ENCODE measurements at regions not wholly inside any gene's neighbourhood (a gene's known extent, or its start where the extent isn't known, plus 50 kb on each side); places are given as distances from the start of the nearest gene placed in this dataset.

DNA sequence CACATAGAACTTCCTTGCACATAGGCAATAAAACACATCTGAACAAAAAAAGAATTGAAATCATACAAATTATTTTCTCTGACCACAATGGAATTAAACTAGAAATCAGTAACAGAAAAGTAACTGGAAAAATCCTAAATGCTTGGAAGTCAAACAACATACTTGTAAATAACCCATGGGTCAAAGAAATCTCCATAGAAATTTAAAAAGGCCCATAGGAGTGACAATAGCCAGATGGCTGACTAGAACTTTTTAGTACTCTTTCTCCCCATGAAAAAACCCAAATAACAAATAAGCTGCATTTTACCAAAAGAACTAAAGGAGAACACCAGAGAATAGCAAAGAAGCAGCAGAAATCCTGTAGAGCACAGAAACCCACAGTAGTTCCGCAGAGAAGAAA, 139.2 kb upstream of the COL3A1 start:
- Histone ChIP-seq H3K27me3 (ENCODE audit: control insufficient read depth, insufficient read depth, low read length) (no peaks in the 10 kb centered on the region), H3K4me3 (ENCODE audit: low read depth, low read length) (no peak overlapping the region), H3K36me3 (ENCODE audit: control insufficient read depth, insufficient read depth, low read length) (no peaks in the 10 kb centered on the region)
- no peak for DNase-seq (ENCODE audit: low read depth)
- POLR2A ChIA-PET = no interaction called here
- CTCF ChIA-PET = interaction anchor here (1.4 kb wide), 1 partner anchor 15 kb away, joined by 5 read pairs; no protein-coding TSS in a partner anchor
- TF ChIP-seq, protein P1, sequence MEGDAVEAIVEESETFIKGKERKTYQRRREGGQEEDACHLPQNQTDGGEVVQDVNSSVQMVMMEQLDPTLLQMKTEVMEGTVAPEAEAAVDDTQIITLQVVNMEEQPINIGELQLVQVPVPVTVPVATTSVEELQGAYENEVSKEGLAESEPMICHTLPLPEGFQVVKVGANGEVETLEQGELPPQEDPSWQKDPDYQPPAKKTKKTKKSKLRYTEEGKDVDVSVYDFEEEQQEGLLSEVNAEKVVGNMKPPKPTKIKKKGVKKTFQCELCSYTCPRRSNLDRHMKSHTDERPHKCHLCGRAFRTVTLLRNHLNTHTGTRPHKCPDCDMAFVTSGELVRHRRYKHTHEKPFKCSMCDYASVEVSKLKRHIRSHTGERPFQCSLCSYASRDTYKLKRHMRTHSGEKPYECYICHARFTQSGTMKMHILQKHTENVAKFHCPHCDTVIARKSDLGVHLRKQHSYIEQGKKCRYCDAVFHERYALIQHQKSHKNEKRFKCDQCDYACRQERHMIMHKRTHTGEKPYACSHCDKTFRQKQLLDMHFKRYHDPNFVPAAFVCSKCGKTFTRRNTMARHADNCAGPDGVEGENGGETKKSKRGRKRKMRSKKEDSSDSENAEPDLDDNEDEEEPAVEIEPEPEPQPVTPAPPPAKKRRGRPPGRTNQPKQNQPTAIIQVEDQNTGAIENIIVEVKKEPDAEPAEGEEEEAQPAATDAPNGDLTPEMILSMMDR (IDR thresholded peaks at IDR 0.05; ENCODE audit: insufficient read depth, low read depth, low read length) = no peak

DNA sequence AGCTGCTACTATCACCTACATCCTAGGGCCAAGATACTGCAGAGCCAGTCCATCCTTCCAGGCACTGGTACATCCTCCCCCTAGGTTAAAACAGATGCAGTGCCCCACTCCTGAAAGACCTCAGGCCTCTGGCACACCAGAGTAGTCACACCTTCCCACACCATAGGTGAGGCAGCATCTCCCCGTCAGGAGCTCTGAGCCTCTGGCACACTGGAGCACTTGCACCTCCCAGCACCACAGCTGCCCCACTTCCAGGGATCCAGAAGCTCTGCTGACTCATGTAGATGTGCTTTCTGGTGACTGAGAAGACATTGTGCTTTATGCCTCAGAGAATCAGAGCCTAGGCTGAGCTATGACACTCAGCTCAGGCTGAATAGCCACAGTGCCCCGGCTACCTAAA, 138.4 kb upstream of the COL3A1 start:
- H3K36me3 ChIP-seq (ENCODE audit: control insufficient read depth, insufficient read depth, low read length) = no peaks in the 10 kb centered on the region
- no peaks in the 10 kb centered on the region for H3K27me3 ChIP-seq (ENCODE audit: control insufficient read depth, insufficient read depth, low read length)
- TF ChIP-seq, protein P1 (IDR thresholded peaks at IDR 0.05; ENCODE audit: insufficient read depth, low read depth, low read length) = no peak
- ChIA-PET POLR2A (no interaction called here), CTCF (no interaction called here)
- DNase-seq (ENCODE audit: low read depth) = no peak
- H3K4me3 ChIP-seq (ENCODE audit: low read depth, low read length) = no peak overlapping the region

DNA sequence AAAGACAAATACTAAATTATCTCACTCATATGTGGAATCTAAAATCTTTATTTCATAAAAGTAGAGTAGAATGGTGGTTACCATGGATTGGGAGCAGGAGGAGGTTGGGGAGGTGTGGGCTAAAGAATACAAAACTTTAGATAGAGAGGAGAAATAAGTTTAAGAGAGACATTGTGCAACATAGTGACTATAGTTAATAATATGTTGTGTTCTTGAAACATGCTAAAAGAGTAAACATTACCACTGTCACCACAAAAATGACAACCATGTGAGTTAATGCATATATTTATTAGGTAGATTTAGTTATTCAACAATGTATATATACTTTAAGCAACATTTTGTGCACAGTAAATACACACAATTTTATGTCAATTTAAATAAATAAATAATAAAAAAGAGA, 128.5 kb upstream of the COL3A1 start:
- DNase-seq (ENCODE audit: low read depth) = no peak
- TF ChIP-seq, protein P1 (IDR thresholded peaks at IDR 0.05; ENCODE audit: insufficient read depth, low read depth, low read length) = no peak
- POLR2A ChIA-PET = no interaction called here
- H3K36me3 ChIP-seq (ENCODE audit: control insufficient read depth, insufficient read depth, low read length) = no peaks in the 10 kb centered on the region
- no peak overlapping the region for H3K4me3 ChIP-seq (ENCODE audit: low read depth, low read length)
- no peaks in the 10 kb centered on the region for H3K27me3 ChIP-seq (ENCODE audit: control insufficient read depth, insufficient read depth, low read length)
- CTCF ChIA-PET = interaction anchor here (0.7 kb wide), 1 partner anchor 35 kb away, joined by 3 read pairs; no protein-coding TSS in a partner anchor

DNA sequence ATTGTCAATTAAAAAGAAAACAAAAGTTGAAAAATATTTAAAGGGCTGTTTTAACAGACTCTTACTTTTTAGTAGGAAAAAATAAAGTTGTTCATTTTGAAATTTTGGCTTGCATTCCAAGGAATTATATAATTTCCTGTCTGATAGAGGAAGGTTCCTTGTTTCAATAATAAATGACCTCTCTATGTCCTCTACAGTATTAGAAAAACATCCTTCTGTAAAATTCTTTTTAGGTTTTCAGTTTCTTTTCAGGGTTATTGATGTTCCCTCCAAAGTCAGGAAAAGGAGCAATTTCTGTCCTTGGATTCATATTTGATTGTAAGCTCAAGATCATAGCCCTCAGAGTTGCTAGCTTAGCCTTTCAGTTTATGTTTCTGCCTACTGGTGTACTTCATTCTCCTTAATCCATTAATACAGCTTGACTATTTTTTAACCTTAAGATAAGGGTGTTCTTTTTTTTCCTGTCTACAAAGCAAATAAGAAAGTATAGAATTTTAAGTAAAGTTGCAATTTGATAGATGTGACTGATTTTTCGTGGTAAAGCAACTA, 125.2 kb upstream of the COL3A1 start:
- TF ChIP-seq, protein P1 (IDR thresholded peaks at IDR 0.05; ENCODE audit: insufficient read depth, low read depth, low read length) = no peak
- POLR2A ChIA-PET = no interaction called here
- CTCF ChIA-PET = no interaction called here
- Histone ChIP-seq H3K27me3 (ENCODE audit: control insufficient read depth, insufficient read depth, low read length) (no peaks in the 10 kb centered on the region), H3K4me3 (ENCODE audit: low read depth, low read length) (no peak overlapping the region), H3K36me3 (ENCODE audit: control insufficient read depth, insufficient read depth, low read length) (no peaks in the 10 kb centered on the region)
- no peak for DNase-seq (ENCODE audit: low read depth)

DNA sequence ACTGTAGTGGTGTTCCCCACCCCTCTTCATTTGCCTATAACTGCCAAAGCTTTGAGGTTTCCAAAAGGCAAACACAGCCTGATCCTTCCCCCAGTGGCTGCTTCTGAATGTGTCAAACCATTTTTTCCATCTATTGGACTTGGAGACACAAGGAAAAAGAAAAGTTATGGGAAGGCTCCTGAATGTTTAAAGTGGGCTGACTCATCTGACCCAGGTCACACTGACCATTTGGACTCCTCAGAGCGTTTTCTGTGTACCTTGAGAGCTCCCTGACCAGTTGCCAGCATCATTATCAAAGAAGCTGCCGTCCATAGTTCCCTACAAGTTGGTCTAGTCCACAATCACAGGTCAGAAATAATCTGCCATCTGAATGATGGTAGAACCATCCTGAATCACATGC, 123.4 kb upstream of the COL3A1 start:
- no peak overlapping the region for H3K4me3 ChIP-seq (ENCODE audit: low read depth, low read length)
- ChIA-PET POLR2A (no interaction called here), CTCF (interaction anchor here (0.7 kb wide), 1 partner anchor 10 kb away, joined by 3 read pairs; no protein-coding TSS in a partner anchor)
- no peak for DNase-seq (ENCODE audit: low read depth)
- no peaks in the 10 kb centered on the region for H3K36me3 ChIP-seq (ENCODE audit: control insufficient read depth, insufficient read depth, low read length)
- TF ChIP-seq, protein P1 (IDR thresholded peaks at IDR 0.05; ENCODE audit: insufficient read depth, low read depth, low read length) = no peak
- H3K27me3 ChIP-seq (ENCODE audit: control insufficient read depth, insufficient read depth, low read length) = no peaks in the 10 kb centered on the region

Data from BJ (cell line).